GF-D8 (cell line): ENCODE measurements at regions not wholly inside any gene's neighbourhood (a gene's known extent, or its start where the extent isn't known, plus 50 kb on each side); places are given as distances from the start of the nearest gene placed in this dataset.

ENCODE experiments used
- DNase-seq: peaks from one replicate; lab custom pipeline; 2025; lab: John Stamatoyannopoulos, UW

- DNase-seq, result no peak
These were observed 505.9 kb downstream of the EIPR1 start for GRCh38 chr2:2871480-2872308.

DNA sequence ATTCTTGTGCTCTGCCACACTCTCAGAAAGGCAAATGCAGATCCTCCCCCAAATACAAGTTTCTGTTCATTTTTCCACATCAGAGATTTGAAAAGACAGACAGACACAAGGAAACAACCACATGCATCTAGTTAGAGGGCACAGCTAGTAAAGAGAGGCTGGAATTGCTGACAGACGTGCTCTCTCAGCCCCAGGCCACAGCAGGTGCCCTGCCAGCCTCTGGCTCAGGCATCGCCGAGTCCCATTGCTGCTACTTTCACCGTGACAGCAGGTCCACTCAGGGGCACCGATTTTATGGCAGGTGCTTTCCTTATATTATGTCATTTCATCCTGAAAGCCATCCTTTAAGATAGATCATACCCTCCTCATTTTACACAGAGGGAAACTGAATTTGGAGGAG is 507.5 kb downstream of the EIPR1 start:
- no peak for DNase-seq

- DNase-seq, result no peak
These were observed 508.1 kb downstream of the EIPR1 start for GRCh38 chr2:2869553-2869952.

- DNase-seq, result no peak
These were observed 509.5 kb downstream of the EIPR1 start for GRCh38 chr2:2868085-2868484.

- no peak for DNase-seq
These were observed 510.1 kb downstream of the EIPR1 start for GRCh38 chr2:2867397-2867979.

DNA sequence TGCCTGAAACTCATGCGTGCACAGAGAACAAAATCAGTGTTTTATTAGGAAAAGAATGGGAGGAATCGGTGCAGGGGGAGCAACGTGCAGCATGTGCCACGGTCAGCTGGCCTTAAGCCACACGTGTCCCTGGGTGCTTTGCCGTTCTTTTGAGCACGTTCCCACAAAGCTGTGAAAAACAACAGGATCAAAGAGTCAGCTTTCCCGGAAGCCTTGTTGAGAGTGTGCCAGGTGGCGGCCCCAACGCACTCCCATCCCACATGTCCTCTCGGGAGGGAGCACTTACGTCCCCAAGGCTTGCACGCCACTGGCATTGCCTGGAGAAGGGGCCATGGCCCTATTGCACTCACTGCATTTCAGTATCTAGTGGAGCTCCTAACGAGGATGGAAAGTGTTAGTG is 511.2 kb downstream of the EIPR1 start:
- DNase-seq, result no peak

GRCh38 chr2:2862386-2862785 is 515.2 kb downstream of the EIPR1 start:
- no peak for DNase-seq

DNA sequence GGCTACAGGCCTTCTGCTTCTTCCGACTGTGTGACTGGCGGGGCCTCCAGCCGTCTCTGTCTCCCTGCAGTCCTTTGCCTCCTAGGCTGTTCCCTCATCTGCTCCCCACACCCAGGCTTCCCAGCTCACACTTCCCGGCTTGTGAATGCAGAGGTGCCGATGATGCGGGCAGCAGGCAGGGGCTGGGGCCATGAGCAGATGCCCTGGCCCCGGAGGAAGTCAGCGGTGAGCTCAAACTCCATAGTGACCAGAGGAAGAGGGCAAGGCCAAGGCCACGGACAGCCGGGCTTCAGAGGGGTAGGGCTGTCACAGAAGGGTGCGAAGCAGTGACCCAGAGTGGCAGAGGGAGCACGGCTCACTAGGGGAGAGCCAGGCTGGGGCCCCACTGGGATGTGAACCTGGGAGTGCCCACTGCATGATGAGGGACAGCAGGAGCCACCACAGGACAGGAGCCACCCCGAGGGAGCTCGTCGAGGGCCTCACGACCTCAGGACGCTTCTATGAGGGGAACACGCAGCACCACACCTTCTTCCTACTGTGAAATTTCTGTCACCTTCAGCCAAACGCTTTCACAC is 515.9 kb downstream of the EIPR1 start:
- no peak for DNase-seq

- DNase-seq, result no peak
These were observed 516.9 kb downstream of the EIPR1 start for GRCh38 chr2:2860589-2861300.

- no peak for DNase-seq
These were observed 517.9 kb downstream of the EIPR1 start for GRCh38 chr2:2859732-2860131.

DNA sequence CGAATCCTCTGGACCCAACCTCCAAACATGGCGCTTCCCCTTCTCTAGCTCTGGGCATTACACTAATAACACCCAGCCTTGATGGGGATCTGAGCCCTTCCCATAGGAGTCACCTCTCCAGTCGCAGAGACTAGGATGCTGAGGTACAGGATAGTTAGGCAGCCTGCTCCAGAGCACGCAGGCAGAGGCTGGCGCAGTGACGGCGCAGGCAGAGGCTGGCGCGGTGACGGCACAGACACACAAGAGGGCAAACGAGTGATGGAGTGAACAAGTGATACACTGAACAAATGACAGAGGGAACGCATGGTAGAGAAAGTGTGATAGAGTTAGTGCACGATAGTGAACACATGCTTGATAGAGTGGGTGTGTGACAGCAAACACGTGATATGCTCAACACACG is 518.5 kb downstream of the EIPR1 start:
- DNase-seq, result no peak

DNA sequence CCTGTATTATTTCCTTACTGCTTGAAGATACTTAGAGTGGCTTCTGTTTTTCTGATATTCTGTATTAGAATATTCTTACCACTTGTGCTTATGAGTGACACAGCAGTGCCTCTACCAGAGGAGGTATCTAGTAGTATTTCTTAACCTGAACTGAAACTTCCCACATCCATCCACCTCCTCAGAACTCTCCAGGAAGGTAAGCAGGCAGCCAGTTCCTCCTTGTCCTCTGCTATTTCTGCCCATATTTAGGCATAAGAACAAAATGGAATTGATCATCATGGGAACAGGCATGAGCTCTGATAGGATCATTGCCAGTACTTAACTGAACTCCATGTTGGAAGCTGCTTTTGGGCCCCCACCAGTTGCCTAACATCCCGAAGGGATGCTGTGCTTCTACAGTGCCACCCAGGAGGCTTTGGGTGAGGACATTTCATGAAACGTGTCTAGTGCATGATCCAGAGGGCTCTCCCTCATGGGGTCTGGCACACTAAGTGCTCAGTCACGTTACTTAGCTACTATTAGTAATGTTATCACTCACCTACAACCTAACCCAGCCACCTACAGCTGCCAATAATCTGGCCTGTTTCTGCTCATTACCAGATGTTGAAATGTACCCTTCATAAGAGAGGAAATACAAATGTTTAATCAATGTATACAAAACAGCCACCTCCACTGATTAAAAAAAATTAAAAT is 520.7 kb downstream of the EIPR1 start:
- no peak for DNase-seq

GRCh38 chr2:2855297-2855696 is 522.3 kb downstream of the EIPR1 start:
- no peak for DNase-seq

DNA sequence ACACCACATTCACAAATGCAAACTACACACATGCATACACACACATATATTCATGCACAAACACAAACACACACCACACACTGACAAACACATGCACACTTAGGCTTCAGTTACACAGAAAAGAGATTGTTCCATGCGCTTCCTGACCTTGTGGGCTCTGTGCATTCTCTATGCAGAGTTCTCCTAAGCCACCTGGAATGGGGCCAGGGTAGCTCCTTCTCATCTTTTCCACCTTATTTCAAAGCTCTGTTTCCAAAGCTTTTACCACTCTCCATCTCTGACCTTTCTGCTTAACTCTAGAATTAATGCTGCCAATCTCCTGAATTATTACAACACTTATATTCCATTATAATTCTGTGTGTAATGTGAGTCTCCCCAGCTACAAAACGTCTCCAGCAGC is 522.3 kb upstream of the MYT1L start:
- DNase-seq, result no peak

DNA sequence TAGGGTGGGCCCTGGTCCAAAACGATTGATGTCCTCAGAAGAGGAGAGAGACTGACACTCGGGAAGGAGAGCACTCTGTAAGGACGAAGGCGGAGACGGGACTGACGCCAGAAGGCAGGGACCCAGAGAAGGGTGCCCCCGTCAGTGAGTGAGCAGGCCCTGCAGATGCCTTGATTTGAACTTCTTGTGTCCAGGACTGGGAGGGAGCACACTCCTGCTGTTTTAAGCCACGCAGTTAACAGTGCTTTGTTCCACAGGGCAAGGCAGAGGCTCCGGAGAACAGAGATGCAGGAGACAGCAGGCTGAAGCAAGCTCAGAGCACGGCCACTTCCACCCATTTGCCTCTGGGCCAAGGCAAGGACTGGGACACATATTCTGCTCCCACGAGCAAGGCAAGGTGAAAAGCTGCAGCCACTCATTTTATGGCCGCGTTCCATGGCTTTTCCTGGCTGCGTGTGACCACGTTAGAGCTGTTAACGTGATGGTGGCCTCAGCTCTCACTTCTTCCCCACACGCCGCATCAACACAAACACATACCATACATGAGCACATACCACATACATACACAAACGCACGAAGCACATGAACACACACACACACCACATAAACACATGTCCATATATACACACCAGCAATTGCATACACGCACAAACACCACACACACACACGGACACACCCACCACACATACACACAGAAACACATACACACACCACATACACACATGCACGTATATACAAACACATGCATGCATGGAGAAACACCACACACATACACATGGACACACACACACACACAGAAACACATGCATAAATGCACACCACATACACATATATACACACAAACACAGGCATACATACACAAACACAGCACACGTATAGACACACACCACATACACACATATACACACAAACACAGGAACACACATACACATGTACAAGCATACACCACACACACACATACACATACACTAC is 521.0 kb upstream of the MYT1L start:
- no peak for DNase-seq

GRCh38 chr2:2851316-2851715 is 520.2 kb upstream of the MYT1L start:
- no peak for DNase-seq

DNA sequence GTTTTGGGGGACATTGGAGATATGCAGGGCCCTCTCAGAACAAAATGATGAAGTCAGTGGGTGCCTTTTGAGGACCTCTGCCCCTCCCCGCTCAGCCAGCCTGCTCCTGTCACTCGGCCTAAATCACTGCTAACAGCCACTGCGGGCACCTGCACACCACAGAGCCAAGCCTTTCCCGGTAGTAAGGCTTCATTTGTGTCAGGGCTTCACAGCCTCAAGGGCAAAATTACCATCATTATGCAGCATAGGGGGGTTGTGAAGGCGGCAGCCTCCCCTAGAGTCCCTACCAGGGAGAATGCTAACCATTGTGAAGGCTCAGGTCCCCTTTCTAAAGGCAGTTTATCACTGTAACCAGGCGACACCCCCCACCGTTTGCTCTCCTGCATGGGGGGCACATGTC is 519.8 kb upstream of the MYT1L start:
- DNase-seq, result no peak

- no peak for DNase-seq
These were observed 519.2 kb upstream of the MYT1L start for GRCh38 chr2:2850218-2850755.

DNA sequence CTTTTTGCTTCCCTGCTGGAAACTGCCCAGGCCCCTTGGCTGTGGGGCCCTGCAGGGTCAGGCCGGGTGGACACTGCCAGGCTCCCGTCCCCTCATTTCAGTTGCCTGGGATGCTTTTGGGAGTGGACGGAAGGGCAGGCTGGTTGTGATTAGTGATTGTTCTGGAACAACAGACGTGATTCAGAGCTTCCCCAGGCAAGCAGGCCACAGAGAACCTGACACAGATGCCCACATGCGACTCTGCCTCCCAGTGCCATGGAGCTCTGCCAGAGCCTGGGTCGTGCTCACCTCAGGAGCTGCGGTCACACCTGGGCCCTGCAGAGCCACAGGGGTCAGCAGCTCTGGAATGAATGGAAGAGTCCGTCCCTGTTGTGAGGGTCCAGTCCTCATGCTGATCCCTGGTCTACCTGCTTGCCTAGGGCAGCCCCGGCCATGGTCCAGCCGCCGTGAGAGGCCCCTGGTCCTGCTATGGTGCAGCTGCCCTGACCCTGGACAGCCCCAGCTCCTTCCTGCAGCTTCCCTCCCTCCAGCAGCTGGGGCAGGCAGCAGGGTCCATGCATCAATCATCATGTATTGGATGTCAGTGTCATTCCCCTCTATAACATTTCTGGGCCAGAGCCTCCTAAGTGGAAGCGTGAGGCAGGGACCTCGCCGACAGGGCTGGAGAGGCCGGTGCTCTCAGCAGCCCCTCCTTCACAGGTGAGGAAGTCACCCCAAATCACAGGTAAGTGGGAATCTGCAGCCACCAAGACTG is 518.6 kb upstream of the MYT1L start:
- DNase-seq, result no peak
